ENCODE measurements at regions not wholly inside any gene's neighbourhood (a gene's known extent, or its start where the extent isn't known, plus 50 kb on each side); places are given as distances from the start of the nearest gene placed in this dataset.

- ATAC-seq (no peak), DNase-seq (no peak)
- intact Hi-C loops (cut with micrococcal nuclease), result no loop called here
- Histone ChIP-seq H3K27me3 (ENCODE audit: low read length) (no peaks in the 10 kb centered on the region), H4K20me1 (ENCODE audit: low read length) (no peaks in the 10 kb centered on the region), H3K4me3 (ENCODE audit: low read length) (no peak overlapping the region), H3K27ac (ENCODE audit: low read length) (no peak overlapping the region), H2AFZ (ENCODE audit: low read length) (no peak overlapping the region), H3K9ac (ENCODE audit: low read length) (no peak overlapping the region), H3K9me2 (replicated peaks; ENCODE audit: low read length) (no peaks in the 10 kb centered on the region), H3F3A (ENCODE audit: low read length, unreplicated experiment) (no peaks in the 10 kb centered on the region), H3K4me2 (ENCODE audit: low read length) (no peak overlapping the region), H3K4me1 (ENCODE audit: insufficient read depth, low read length) (no peaks in the 10 kb centered on the region), H3K9me3 (ENCODE audit: low read length) (no peaks in the 10 kb centered on the region), H3K36me3 (ENCODE audit: low read depth, low read length) (no peaks in the 10 kb centered on the region), H3K79me2 (ENCODE audit: low read length) (no peaks in the 10 kb centered on the region)
- POLR2A ChIA-PET (ENCODE audit: unreplicated experiment), result no interaction called here
- no TSS peak for BruUV-seq (replicated peaks)
- TF ChIP-seq EZH2phosphoT487 (IDR thresholded peaks at IDR 0.05; ENCODE audit: borderline replicate concordance, low read length) (no peak), EZH2 (IDR thresholded peaks at IDR 0.05; ENCODE audit: low read length, unreplicated experiment) (no peak)
- TF ChIP-seq, protein P1, sequence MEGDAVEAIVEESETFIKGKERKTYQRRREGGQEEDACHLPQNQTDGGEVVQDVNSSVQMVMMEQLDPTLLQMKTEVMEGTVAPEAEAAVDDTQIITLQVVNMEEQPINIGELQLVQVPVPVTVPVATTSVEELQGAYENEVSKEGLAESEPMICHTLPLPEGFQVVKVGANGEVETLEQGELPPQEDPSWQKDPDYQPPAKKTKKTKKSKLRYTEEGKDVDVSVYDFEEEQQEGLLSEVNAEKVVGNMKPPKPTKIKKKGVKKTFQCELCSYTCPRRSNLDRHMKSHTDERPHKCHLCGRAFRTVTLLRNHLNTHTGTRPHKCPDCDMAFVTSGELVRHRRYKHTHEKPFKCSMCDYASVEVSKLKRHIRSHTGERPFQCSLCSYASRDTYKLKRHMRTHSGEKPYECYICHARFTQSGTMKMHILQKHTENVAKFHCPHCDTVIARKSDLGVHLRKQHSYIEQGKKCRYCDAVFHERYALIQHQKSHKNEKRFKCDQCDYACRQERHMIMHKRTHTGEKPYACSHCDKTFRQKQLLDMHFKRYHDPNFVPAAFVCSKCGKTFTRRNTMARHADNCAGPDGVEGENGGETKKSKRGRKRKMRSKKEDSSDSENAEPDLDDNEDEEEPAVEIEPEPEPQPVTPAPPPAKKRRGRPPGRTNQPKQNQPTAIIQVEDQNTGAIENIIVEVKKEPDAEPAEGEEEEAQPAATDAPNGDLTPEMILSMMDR (conservative IDR thresholded peaks at IDR 0.05; ENCODE audit: low read depth, low read length), result no peak
- CTCF ChIA-PET, result no interaction called here
Observed at GRCh38 chr10:23912884-23913404, 296.0 kb upstream of the KIAA1217 start.

- H3K4me3 ChIP-seq (ENCODE audit: low read length), result no peak overlapping the region
- H3K9ac ChIP-seq (ENCODE audit: low read length), result no peak overlapping the region
- no peaks in the 10 kb centered on the region for H4K20me1 ChIP-seq (ENCODE audit: low read length)
- H3K9me3 ChIP-seq (ENCODE audit: low read length), result no peaks in the 10 kb centered on the region
- ATAC-seq, result no peak
- no peak overlapping the region for H3K27ac ChIP-seq (ENCODE audit: low read length)
- no peaks in the 10 kb centered on the region for H3K79me2 ChIP-seq (ENCODE audit: low read length)
- BruUV-seq (replicated peaks), result no TSS peak
- intact Hi-C loops (cut with micrococcal nuclease), result no loop called here
- H2AFZ ChIP-seq (ENCODE audit: low read length), result no peak overlapping the region
- DNase-seq, result no peak
- no peaks in the 10 kb centered on the region for H3K36me3 ChIP-seq (ENCODE audit: low read depth, low read length)
- no peaks in the 10 kb centered on the region for H3K27me3 ChIP-seq (ENCODE audit: low read length)
- ChIA-PET CTCF (no interaction called here), POLR2A (ENCODE audit: unreplicated experiment) (no interaction called here)
- H3K4me2 ChIP-seq (ENCODE audit: low read length), result no peak overlapping the region
- H3K4me1 ChIP-seq (ENCODE audit: insufficient read depth, low read length), result no peaks in the 10 kb centered on the region
- no peaks in the 10 kb centered on the region for H3K9me2 ChIP-seq (replicated peaks; ENCODE audit: low read length)
- TF ChIP-seq, protein P1 (conservative IDR thresholded peaks at IDR 0.05; ENCODE audit: low read depth, low read length), result no peak
- TF ChIP-seq EZH2 (IDR thresholded peaks at IDR 0.05; ENCODE audit: low read length, unreplicated experiment) (no peak), EZH2phosphoT487 (IDR thresholded peaks at IDR 0.05; ENCODE audit: borderline replicate concordance, low read length) (no peak)
- no peaks in the 10 kb centered on the region for H3F3A ChIP-seq (ENCODE audit: low read length, unreplicated experiment)
Observed at GRCh38 chr10:23914641-23915040, 294.3 kb upstream of the KIAA1217 start.

GRCh38 chr10:23917251-23917840 lies 291.6 kb upstream of the KIAA1217 start:
- CTCF ChIA-PET, result no interaction called here
- no peak overlapping the region for H3K4me3 ChIP-seq (ENCODE audit: low read length)
- H3K27ac ChIP-seq (ENCODE audit: low read length), result no peak overlapping the region
- no peak overlapping the region for H2AFZ ChIP-seq (ENCODE audit: low read length)
- ATAC-seq (no peak), DNase-seq (no peak)
- no peaks in the 10 kb centered on the region for H4K20me1 ChIP-seq (ENCODE audit: low read length)
- H3K4me1 ChIP-seq (ENCODE audit: insufficient read depth, low read length), result no peaks in the 10 kb centered on the region
- no peak for TF ChIP-seq EZH2 (IDR thresholded peaks at IDR 0.05; ENCODE audit: low read length, unreplicated experiment)
- TF ChIP-seq, protein P1 (conservative IDR thresholded peaks at IDR 0.05; ENCODE audit: low read depth, low read length), result no peak
- TF ChIP-seq EZH2phosphoT487 (IDR thresholded peaks at IDR 0.05; ENCODE audit: borderline replicate concordance, low read length), result no peak
- no peaks in the 10 kb centered on the region for H3K9me2 ChIP-seq (replicated peaks; ENCODE audit: low read length)
- BruUV-seq (replicated peaks), result no TSS peak
- H3F3A ChIP-seq (ENCODE audit: low read length, unreplicated experiment), result no peaks in the 10 kb centered on the region
- POLR2A ChIA-PET (ENCODE audit: unreplicated experiment), result no interaction called here
- no peaks in the 10 kb centered on the region for H3K36me3 ChIP-seq (ENCODE audit: low read depth, low read length)
- intact Hi-C loops (cut with micrococcal nuclease), result no loop called here
- H3K9me3 ChIP-seq (ENCODE audit: low read length), result no peaks in the 10 kb centered on the region
- no peak overlapping the region for H3K4me2 ChIP-seq (ENCODE audit: low read length)
- H3K9ac ChIP-seq (ENCODE audit: low read length), result no peak overlapping the region
- H3K27me3 ChIP-seq (ENCODE audit: low read length), result no peaks in the 10 kb centered on the region
- no peaks in the 10 kb centered on the region for H3K79me2 ChIP-seq (ENCODE audit: low read length)
